ENCODE measurements at regions not wholly inside any gene's neighbourhood (a gene's known extent, or its start where the extent isn't known, plus 50 kb on each side); places are given as distances from the start of the nearest gene placed in this dataset.
"Not testable (repeated sequence)": the region's sequence is repeated elsewhere in the genome, so short reads cannot be mapped to it uniquely, and the experiment has no call there.

DNA sequence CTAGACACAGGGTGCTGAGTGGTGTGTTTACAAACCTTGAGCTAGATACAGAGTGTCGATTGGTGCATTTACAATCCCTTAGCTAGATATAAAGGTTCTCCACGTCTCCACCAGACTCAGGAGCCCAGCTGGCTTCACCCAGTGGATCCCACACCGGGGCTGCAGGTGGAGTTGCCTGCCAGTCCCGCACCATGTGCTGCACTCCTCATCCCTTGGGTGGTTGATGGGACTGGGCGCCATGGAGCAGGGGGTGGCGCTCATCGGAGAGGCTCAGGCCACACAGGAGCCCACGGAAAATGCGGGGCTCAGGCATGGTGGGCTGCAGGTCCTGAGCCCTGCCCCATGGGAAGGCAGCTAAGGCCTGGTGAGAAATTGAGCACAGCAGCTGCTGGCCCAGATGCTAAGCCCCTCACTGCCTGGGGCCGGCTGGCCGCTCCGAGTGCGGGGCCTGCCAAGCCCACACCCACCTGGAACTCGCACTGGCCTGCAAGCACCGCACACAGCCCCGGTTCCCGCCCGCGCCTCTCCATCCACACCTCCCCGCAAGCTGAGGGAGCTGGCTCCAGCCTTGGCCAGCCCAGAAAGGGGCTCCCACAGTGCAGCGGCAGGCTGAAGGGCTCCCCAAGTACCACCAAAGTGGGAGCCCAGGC, 418.4 kb downstream of the KIF20B start:
- DNase-seq; intact Hi-C loops (cut with micrococcal nuclease); H3K27me3 ChIP-seq (replicated peaks in 1 of 4; ENCODE audit: control extremely low read depth in 1 of 4, control insufficient read depth in 3 of 4, insufficient read depth in 4 of 4, low read length in 3 of 4); H4K20me1 ChIP-seq (ENCODE audit: control insufficient read depth, insufficient read depth, low read length, poor library complexity, severe bottlenecking); H3K4me3 ChIP-seq (ENCODE audit: control extremely low read depth in 1 of 5, extremely low read depth in 1 of 5, insufficient read depth in 1 of 5, low read depth in 2 of 5, low read length in 4 of 5); H3K4me3 Mint-ChIP-seq; H3K4me1 Mint-ChIP-seq; CTCF ChIA-PET; H3K27me3 Mint-ChIP-seq; H3K9me3 Mint-ChIP-seq (ENCODE audit: insufficient read depth); H3K79me2 ChIP-seq (ENCODE audit: control insufficient read depth, insufficient read depth, low read length); H3K4me1 ChIP-seq (ENCODE audit: control insufficient read depth in 2 of 2, insufficient read depth in 2 of 2, low read length in 2 of 2); H3K27ac ChIP-seq (ENCODE audit: low read length in 2 of 2); H3K4me2 ChIP-seq (replicated peaks; ENCODE audit: low read depth, low read length, poor library complexity, severe bottlenecking); H2AFZ ChIP-seq (ENCODE audit: insufficient read depth, low read depth, low read length, poor library complexity, severe bottlenecking); ATAC-seq (ENCODE audit: low read depth); H3K36me3 ChIP-seq (replicated peaks in 1 of 2; ENCODE audit: control extremely low read depth in 1 of 2, control insufficient read depth in 1 of 2, extremely low read depth in 1 of 2, insufficient read depth in 2 of 2, low read length in 1 of 2); POLR2A ChIA-PET; H3K9ac ChIP-seq (ENCODE audit: low read length); H3K27ac Mint-ChIP-seq: not testable (repeated sequence)
- WGBS (ENCODE audit: insufficient coverage) = 93% methylated on average over 20 of the region's 21 CpGs
- H3K9me3 ChIP-seq (ENCODE audit: control extremely low read depth in 1 of 3, control insufficient read depth in 2 of 3, insufficient read depth in 1 of 3, low read length in 2 of 3) = peaks cover 0 to 18% (median 0%) of the 10 kb centered on the region in 3 donors

GRCh38 chr10:90125456-90126255, 424.3 kb downstream of the KIF20B start:
- DNase-seq = no peak
- WGBS (ENCODE audit: insufficient coverage) = no CpG with 5 or more reads among the region's 7 CpGs
- intact Hi-C loops (cut with micrococcal nuclease) = no loop called here
- Histone ChIP-seq H3K9ac (ENCODE audit: low read length) (no peak overlapping the region), H3K36me3 (replicated peaks in 1 of 2; ENCODE audit: control extremely low read depth in 1 of 2, control insufficient read depth in 1 of 2, extremely low read depth in 1 of 2, insufficient read depth in 2 of 2, low read length in 1 of 2) (no peaks in the 10 kb centered on the region), H3K79me2 (ENCODE audit: control insufficient read depth, insufficient read depth, low read length) (no peaks in the 10 kb centered on the region), H3K27me3 (replicated peaks in 1 of 4; ENCODE audit: control extremely low read depth in 1 of 4, control insufficient read depth in 3 of 4, insufficient read depth in 4 of 4, low read length in 3 of 4) (no peaks in the 10 kb centered on the region), H3K4me1 (ENCODE audit: control insufficient read depth in 2 of 2, insufficient read depth in 2 of 2, low read length in 2 of 2) (no peaks in the 10 kb centered on the region), H2AFZ (ENCODE audit: insufficient read depth, low read depth, low read length, poor library complexity, severe bottlenecking) (no peak overlapping the region), H3K9me3 (ENCODE audit: control extremely low read depth in 1 of 3, control insufficient read depth in 2 of 3, insufficient read depth in 1 of 3, low read length in 2 of 3) (no peaks in the 10 kb centered on the region), H3K4me3 (ENCODE audit: control extremely low read depth in 1 of 5, extremely low read depth in 1 of 5, insufficient read depth in 1 of 5, low read depth in 2 of 5, low read length in 4 of 5) (no peak overlapping the region), H3K4me2 (replicated peaks; ENCODE audit: low read depth, low read length, poor library complexity, severe bottlenecking) (no peak overlapping the region), H3K27ac (ENCODE audit: low read length in 2 of 2) (no peak overlapping the region), H4K20me1 (ENCODE audit: control insufficient read depth, insufficient read depth, low read length, poor library complexity, severe bottlenecking) (no peaks in the 10 kb centered on the region)
- peaks cover under 1% of the 10 kb centered on the region for H3K27me3 Mint-ChIP-seq
- TF ChIP-seq, protein P1, sequence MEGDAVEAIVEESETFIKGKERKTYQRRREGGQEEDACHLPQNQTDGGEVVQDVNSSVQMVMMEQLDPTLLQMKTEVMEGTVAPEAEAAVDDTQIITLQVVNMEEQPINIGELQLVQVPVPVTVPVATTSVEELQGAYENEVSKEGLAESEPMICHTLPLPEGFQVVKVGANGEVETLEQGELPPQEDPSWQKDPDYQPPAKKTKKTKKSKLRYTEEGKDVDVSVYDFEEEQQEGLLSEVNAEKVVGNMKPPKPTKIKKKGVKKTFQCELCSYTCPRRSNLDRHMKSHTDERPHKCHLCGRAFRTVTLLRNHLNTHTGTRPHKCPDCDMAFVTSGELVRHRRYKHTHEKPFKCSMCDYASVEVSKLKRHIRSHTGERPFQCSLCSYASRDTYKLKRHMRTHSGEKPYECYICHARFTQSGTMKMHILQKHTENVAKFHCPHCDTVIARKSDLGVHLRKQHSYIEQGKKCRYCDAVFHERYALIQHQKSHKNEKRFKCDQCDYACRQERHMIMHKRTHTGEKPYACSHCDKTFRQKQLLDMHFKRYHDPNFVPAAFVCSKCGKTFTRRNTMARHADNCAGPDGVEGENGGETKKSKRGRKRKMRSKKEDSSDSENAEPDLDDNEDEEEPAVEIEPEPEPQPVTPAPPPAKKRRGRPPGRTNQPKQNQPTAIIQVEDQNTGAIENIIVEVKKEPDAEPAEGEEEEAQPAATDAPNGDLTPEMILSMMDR (IDR thresholded peaks at IDR 0.05) = no peak
- TF ChIP-seq EZH2 (IDR thresholded peaks at IDR 0.05; ENCODE audit: borderline replicate concordance, insufficient read depth, low read depth, low read length, poor library complexity, severe bottlenecking) = no peak
- no peaks in the 10 kb centered on the region for H3K4me1 Mint-ChIP-seq
- ChIA-PET CTCF (no interaction called here), POLR2A (no interaction called here)
- no peak overlapping the region for H3K27ac Mint-ChIP-seq
- H3K4me3 Mint-ChIP-seq = no peak overlapping the region
- ATAC-seq (ENCODE audit: low read depth) = no peak
- no peaks in the 10 kb centered on the region for H3K9me3 Mint-ChIP-seq (ENCODE audit: insufficient read depth)

All from B cell (primary cell).